ENCODE measurements at regions not wholly inside any gene's neighbourhood (a gene's known extent, or its start where the extent isn't known, plus 50 kb on each side); places are given as distances from the start of the nearest gene placed in this dataset.

DNA sequence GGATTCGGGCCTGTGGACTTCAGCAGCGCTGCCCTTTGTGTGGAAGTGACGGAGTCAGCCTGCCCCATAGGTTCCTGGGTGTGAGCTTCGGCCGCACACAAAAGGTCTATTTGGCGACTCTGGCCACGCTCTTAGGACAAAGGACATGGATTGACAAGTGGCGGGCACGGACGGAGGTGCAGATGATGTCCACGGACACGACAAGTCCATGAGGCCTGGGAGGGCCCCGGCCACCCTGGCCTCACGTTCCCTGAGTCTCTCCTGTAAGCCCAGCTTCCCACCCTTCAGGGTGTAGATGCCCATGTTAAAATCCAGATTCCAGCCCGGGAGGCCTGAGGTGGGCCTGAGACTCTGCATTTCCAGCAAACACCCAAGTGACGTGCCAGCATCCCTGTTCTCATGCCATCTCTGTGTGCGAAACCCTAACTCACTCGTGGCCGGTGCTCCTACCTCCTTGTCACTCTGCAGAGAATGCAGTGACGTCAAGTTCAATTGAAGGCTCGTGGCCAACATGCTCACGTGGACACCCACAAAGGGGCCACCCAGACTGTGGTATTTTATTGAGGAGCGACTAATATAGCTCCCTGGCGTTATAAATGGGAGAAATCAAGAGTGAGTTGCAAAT lies 111.7 kb downstream of the RTP5 start:
- DNase-seq (ENCODE audit: low read depth in 3 of 3, low spot score in 1 of 3), result no peak

DNA sequence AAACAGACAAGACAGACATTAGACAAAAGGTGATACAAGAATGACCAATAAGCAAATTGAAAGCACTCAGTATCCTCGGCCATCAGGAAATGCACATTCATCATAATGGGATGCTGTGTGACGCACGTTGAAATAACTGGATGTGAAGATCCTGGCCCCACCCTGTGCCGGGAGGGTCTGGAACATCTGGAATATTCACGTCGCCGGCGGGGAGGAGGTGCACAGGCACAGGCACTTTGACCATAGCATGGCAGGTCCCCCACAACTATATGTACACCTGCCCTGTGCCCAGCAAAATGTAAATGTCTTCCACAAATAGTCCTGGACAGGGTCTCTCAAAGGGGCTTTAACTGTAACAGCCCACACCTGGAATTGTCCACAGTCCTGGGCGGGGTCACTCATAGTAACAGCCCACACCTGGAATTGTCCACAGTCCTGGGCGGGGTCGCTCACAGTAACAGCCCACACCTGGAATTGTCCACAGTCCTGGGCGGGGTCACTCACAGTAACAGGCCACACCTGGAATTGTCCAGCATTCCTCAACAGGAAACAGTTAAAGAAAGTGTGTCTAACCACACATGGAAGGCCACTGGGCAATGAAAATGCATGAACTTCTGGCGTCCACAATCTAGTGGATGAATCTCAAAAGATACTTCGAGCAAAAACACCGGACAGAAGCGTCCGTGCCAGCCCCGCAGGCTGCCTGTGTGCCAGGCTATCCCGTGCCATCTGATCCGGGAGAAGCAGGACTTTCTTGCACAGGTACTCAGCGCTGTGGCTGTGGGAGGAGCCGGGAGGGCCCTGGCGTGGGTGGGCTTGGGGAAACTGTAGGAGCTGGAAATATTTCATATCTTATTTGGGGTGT lies 113.4 kb downstream of the RTP5 start:
- DNase-seq (ENCODE audit: low read depth in 3 of 3, low spot score in 1 of 3), result no peak

GRCh38 chr2:241983571-241984270 lies 114.2 kb downstream of the RTP5 start:
- no peak for DNase-seq (ENCODE audit: low read depth in 3 of 3, low spot score in 1 of 3)

GRCh38 chr2:241984271-241984655 lies 114.7 kb downstream of the RTP5 start:
- DNase-seq (ENCODE audit: low read depth in 3 of 3, low spot score in 1 of 3), result no peak

DNA sequence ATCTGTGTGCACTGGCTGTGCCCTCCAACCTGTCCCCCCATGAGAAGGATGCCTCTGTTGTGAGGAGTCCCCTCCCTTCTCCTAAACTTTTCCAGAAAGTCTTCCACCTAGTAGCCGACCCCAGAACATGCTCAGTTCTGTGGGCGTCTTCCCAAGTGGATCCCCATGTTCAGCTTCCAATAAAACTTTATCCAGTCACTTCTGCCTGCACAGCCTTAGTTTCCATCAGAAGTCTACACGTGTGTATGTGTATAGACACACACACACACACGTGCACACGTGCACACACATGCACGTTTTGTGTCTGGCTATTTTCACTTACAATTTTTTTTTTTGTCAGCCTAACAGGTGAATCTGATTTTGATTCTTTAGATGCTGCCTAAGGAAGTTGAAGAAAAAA lies 115.1 kb downstream of the RTP5 start:
- DNase-seq (ENCODE audit: low read depth in 3 of 3, low spot score in 1 of 3), result no peak

DNA sequence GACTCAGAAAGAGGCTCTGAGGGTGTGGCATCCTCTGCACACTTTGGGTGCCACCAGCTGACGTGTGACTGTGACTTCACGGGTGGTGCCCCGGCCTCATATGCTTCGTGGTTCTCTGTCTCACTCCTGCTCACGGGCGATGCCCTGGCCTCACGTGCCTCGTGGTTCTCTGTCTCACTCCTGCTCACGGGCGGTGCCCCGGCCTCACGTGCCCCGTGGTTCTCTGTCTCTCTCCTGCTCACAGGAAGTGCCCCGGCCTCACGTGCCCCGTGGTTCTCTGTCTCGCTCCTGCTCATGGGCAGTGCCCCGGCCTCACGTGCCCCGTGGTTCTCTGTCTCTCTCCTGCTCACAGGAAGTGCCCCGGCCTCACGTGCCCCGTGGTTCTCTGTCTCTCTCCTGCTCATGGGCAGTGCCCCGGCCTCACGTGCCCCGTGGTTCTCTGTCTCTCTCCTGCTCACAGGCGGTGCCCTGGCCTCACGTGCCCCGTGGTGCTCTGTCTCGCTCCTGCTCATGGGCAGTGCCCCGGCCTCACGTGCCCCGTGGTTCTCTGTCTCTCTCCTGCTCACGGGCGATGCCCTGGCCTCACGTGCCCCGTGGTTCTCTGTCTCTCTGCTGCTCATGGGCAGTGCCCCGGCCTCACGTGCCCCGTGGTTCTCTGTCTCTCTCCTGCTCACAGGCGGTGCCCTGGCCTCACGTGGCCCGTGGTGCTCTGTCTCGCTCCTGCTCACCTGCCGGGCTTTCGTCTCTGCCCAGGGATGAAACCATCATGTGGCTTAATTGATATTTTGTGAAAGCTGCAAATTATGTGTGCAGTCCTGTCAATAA lies 115.8 kb downstream of the RTP5 start:
- DNase-seq (ENCODE audit: low read depth in 3 of 3, low spot score in 1 of 3), result peak in 2 of 3 donors; percentile 10 to 34

DNA sequence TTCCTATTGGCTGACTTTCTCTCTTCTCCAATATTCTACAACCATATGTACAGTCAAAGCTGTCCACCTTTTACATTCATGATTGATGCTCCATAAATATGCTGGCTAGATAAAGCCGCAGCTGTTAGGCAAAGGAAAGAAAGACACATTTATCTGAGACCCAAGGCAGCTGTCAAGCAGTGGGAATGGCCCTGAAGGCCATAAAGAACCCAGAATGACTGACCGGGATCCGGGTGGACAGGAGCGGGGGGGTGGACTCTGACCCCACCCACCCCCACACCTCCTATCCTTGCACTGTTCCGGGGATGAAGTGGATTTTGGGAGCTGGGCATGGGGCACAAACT lies 116.4 kb downstream of the RTP5 start:
- no peak for DNase-seq (ENCODE audit: low read depth in 3 of 3, low spot score in 1 of 3)

DNA sequence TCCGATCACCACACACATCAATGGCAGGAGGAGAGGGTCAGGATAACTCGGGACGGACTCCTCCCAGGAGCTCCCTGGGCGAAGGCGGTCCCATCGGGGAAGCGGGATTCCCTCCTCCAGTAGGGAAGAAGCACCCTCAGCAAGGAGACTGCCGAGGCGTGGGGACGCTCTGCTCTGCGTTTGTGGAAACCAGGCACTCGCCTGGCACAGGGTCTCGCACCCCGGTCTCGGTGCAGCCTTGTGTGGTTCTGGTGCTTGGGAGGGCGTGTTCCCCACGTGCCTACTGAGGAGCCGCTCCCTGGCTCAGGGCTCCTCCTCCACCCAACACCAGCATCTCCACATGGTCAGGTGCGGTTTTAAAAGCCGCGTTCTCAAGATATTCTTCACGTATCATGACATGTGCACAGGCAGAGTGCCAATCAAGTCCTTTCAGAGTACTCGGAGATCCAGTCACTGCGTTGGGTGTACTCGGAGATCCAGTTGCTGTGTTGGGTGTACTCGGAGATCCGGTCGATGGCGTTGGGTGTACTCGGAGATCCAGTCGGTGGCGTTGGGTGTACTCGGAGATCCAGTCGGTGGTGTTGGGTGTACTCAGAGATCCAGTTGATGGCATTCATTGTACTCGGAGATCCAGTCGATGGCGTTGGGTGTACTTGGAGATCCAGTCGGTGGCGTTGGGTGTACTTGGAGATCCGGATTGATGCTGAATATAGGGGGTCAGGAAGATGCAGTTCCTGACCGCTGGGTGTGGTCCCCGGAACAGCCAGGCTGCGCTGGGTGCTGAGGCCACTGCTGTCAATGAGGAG lies 117.5 kb downstream of the RTP5 start:
- DNase-seq (ENCODE audit: low read depth in 3 of 3, low spot score in 1 of 3), result no peak

- DNase-seq (ENCODE audit: low read depth in 3 of 3, low spot score in 1 of 3), result no peak
These were observed 118.2 kb downstream of the RTP5 start for GRCh38 chr2:241987726-241988125.

DNA sequence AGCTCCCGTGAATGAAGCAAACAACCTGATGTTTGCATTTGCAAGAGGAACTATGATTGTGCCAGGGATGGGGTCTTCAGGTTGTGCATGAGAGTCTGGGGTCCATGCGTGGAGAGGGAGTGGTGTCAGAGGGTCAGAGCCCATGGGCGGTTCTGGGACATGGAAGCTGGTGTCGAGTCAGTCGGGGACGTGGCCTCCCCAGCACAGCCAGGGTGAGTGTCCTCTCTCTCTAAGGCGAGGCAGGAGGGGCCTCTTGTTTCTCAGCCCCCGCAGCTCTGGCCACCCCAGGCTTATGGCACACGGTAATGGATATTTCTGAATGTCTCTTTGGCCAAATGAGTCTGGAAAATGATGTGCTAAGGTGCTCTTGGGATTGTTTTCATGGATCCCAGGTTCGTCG lies 118.6 kb downstream of the RTP5 start:
- DNase-seq (ENCODE audit: low read depth in 3 of 3, low spot score in 1 of 3), result no peak

GRCh38 chr2:241989074-241989473 lies 119.5 kb downstream of the RTP5 start:
- no peak for DNase-seq (ENCODE audit: low read depth in 3 of 3, low spot score in 1 of 3)

DNA sequence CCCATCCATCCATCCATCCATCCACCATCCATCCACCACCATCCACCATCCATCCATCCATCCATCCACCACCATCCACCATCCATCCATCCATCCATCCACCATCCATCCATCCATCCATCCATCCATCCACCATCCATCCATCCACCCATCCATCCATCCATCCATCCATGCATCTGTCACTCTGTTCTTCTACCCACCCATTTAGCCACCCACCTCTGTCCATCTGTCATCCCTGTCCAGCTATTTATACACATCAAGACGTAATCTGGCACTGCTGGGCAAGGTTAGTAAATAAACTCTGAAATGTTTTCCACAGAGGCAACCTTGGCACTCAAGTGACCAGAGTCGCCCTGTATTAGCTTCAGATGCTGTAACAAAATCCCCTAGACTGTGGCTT lies 120.9 kb downstream of the RTP5 start:
- DNase-seq (ENCODE audit: low read depth in 3 of 3, low spot score in 1 of 3), result no peak

DNA sequence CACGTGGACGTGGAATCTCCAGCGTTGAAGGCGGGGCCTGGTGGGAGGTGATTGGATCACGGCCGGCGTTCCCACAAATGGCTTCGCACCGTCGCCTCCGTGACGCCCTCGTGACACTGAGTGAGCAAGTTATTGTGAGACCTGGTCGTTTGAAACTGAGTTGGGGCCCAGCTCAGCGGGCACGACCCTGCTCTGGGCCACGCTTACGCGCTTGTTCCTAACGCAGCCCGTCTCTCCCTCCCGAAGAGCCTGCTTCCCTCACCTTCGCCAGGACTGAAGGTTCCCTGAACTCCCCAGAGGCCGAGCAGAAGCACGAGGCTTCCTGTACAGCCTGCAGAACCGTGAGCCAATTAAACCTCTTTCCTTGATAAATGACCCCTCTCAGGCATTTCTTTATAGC lies 121.8 kb downstream of the RTP5 start:
- no peak for DNase-seq (ENCODE audit: low read depth in 3 of 3, low spot score in 1 of 3)

- no peak for DNase-seq (ENCODE audit: low read depth in 3 of 3, low spot score in 1 of 3)
These were observed 123.2 kb downstream of the RTP5 start for GRCh38 chr2:241992753-241993152.

GRCh38 chr2:241993386-241994005 lies 124.0 kb downstream of the RTP5 start:
- no peak for DNase-seq (ENCODE audit: low read depth in 3 of 3, low spot score in 1 of 3)

DNA sequence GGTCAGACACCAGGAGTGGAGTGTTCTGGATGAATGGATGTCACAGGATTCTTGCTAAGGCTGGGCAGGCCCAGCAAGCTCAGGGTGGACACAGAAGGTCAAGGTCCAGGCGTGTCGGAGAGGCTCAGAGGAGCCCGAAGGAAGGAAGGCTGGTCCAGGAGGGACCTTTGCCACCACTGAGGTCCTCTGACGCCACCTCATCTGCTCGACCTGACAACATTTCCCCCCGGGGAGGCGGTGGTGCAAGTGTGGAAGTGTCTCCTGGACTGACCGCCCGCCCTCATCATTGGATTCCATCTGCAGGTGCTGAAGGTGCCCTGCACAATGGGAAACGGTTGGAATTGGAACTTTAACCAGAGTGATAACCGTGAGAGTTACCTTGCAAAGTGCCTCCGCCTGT lies 124.6 kb downstream of the RTP5 start:
- DNase-seq (ENCODE audit: low read depth in 3 of 3, low spot score in 1 of 3), result no peak

DNA sequence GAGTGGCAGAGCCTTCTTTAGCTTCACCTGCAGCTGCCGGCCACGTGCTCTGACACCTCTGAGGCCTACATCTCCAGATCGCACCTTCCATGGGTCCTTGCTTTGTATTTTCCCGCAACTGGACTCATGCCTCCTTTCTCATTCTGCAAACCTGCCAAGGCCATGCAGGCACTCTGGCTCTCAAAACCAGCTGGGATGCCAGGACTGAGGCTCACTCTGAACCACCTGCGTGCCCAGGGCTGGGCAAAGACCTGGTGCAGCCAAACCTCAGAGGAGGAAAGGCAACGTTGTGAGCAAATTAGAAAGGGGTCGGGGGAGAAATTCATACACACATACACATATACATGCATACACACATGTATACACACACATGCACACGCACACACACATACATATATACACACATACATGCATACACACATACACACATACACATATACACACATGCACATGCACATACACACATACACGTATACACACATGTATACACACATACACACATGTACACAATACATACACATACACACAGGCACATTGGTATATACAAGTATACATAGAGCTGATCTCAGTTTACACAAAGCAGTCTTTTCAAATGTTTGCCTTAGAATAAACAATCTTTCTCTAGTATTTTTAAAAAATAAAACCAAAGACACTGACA lies 125.2 kb downstream of the RTP5 start:
- DNase-seq (ENCODE audit: low read depth in 3 of 3, low spot score in 1 of 3), result no peak

DNA sequence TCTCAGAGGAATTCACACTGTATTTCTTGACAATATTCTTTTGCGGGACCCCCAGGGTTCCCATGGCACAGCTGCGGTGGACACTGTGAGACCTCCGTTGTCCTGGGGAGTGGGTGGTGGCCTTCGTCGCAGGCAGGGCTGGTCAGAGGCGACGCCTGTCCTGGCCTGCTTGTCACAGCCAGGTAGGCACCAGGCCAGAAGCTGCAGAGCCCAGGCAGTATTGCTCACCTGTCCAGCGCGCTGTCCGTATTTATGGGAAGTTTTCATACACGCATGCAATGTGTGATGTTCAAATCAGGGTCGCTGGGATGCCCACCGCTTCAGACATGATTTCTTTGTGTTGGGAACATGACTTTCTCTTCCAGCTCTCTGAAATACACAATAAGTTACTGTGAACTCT lies 126.6 kb downstream of the RTP5 start:
- no peak for DNase-seq (ENCODE audit: low read depth in 3 of 3, low spot score in 1 of 3)

DNA sequence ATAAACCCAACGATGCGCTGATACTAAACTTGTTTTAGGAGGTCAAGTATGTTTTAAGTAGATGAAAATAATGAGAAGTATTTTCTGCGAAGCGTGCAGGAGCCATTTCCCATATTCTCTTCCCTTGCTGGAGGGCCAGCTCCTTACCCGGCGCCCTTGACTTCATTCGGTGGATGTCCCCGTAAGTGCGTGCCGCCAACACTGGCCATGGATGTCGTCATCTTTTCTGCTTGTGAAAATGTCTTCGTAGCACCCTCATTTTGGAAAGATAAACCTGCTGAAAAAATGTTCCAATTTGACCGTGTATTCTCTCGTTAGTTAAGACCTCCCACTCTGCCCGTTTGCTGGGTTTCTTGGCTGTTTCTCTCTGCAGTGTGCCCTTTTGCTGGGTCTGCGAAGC lies 127.5 kb downstream of the RTP5 start:
- no peak for DNase-seq (ENCODE audit: low read depth in 3 of 3, low spot score in 1 of 3)

GRCh38 chr2:241999184-241999583 lies 129.7 kb downstream of the RTP5 start:
- DNase-seq (ENCODE audit: low read depth in 3 of 3, low spot score in 1 of 3), result no peak
